ENCODE measurements at regions not wholly inside any gene's neighbourhood (a gene's known extent, or its start where the extent isn't known, plus 50 kb on each side); places are given as distances from the start of the nearest gene placed in this dataset.
A peak's percentile ranks its signal among the peaks of the same experiment; 100 is the strongest.

DNA sequence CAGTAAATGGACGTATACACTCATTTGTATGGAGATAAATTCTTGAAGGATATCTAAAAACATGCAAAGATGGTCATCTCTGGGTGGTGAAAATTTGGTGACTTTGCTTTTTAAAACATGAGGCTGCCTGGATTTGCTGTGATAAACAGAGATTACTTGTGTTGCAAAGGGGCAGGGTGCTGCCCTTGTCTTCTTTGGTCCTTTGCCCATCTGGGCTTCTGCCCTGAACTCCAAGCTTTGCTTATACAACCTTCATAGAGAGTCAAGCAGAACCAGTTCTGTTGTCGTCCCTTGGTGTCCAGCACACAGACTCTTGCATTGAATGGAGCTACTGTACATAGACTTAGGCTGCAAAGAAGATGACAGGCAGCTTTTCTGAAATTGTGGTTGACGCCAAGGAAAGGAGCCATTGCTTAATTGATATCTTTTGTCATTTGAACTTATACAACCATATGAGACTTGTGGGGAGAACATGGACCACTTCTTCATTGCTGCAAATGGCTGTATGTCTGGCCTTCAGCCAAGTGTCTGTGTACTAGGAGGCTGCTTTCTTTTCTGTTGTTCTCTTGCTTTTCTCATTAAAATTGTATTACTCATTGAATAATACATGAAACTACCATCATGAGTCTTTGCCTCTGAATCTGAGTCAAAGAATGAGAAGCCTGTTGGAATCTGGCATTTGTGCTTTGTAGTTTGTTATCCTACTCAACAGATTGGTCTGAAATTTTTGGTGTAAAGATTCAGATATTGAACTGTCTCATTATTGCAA, 152.5 kb downstream of the DMRT2 start:
- DNase-seq = no peak

DNA sequence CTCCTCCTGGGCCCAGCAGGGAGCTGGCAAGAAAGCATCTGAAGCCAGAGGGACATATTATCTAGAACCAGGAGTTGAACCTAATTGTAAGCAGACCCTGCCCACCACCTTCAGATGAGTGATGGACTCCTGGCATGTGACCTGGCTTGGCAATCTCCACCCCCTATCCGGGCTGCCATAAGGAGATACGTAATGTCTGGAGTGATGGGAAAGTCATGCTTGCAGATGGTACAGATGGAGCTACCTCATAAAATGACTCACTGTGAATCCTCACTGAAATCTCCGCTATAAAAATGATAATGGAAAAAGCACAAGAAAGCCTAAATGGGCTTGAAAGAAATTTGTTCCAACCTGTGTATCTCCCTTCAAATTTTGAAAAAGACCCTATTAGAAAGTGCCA, 157.5 kb downstream of the DMRT2 start:
- no peak for DNase-seq

DNA sequence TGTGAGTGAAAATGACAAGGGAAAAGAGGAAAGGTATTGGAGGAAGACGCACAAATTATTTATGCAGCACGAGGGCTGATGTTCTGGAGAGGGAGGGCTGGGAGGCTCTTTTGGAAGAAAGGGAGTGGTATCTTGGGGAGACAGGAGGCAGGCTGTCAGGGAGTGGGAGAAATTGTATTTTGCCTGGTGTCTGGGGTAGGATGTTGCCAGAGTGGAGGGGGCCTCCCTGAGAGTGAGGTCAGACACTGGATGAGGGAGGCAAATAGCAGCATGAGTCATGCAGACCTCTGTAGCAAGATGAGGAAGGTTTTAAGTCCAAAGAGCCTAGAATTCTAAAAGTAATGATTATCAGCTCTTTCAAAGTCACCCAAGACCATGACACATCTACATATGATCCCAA, 158.0 kb downstream of the DMRT2 start:
- DNase-seq = no peak

DNA sequence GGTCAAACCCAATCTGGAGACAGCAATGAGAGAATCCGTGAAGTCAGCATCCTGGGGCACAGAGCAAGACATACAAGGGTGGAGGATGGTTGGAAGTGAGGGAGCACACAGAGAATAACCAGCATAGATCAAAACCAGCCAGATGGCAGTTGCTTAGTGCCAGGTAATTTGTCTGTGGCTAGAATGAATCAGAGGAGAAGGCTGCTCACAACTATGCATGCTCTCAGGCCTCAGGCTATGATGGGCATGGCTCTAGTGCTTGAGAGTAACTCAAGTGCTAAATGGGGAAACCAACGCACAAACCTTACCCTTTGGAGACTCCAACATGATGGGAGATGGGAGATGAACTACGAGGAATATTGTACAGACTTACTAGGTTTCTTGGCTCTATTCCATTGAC, 160.8 kb downstream of the DMRT2 start:
- DNase-seq = no peak

DNA sequence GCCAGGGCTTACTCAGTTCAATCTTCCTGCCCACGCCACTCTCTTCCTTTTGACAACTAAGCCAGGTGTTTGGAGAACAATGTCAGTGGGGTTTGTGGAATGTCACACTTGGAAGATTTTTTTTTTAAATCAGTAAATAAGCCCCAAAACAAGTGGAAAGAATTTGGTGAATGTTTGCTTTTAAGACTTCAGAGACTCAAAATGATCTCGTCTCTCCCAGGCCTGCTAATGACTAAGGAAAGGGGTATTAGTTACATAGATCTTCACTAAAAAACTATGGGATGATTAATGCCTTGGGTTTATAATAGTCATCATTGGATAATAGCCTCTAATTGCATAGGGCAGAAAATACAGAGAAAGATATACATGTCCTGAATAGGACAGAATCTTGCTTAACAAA, 166.4 kb downstream of the DMRT2 start:
- DNase-seq = no peak

DNA sequence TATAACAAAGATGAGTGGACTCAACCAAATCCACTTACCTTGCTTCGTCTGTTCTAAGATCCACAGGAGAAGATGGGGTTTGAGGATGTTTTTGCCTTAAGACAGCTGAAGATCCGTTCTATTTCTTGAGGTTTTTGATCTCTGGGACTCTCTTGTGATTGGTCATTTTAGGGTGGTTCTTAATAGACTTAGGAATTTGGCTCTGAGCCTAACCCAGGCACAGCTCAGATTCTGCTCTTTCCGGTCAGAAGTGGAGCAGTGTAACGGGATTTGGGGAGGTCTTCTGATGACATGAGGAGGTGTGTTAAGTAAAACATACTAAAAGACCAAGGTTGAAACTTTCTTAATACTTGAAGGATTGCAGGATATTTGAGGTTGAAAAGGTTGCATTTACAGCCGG, 166.9 kb downstream of the DMRT2 start:
- no peak for DNase-seq

DNA sequence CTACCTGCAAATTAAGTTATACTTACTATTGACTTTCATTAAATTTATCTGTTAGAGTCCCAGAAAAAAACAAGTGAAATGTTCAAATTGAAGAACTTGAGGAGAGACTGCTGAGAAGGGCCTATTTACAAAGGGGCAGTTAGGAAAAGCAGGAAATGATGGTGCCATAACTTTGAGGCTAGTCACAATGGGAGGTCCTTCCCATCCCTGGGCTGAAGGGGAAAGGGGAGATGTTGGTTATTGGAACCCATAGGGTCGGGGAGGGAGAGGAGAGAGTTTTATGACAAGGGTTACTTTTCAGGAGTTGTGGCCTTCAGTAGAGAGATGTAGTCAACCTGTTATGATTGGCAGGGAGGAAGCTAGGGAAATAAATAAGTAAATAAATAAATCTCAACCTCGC, 169.1 kb downstream of the DMRT2 start:
- DNase-seq = no peak

DNA sequence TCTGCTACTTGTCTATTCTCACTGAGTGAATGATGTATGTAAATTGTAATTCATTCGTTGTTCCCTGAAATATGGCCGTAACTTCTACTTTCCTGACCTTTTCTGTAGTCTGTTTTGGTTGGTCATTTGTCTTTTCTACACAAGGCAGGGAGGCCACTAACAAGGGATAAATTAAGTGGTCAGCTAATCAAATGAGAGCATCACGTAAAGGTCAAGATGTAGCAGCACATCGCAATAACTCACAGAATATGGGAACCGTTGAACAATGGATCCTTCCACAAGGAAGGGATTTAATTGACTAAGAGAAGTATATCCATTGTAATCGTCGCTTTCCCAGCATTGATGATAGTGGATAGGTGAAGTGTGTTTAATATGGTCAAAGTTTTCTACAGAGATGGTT, 171.1 kb downstream of the DMRT2 start:
- no peak for DNase-seq

DNA sequence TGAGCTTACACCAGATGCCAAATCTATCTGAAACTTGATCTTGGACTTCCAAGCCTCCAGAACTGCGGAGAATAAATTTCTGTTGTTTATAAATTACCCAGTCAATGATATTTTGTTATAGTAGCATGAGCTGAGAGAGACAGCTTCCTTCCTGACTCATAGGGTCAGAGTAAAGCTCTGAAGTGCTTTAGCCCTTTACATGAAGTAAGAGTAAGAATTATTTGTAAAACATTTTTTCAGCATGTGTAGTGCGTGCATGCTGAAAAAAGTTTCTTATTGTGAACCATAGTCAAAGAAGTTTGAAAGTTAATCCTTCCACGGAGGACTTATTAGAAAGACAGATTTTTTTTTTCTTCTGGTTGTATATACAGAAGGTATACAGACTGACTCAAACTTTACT, 172.4 kb downstream of the DMRT2 start:
- no peak for DNase-seq

DNA sequence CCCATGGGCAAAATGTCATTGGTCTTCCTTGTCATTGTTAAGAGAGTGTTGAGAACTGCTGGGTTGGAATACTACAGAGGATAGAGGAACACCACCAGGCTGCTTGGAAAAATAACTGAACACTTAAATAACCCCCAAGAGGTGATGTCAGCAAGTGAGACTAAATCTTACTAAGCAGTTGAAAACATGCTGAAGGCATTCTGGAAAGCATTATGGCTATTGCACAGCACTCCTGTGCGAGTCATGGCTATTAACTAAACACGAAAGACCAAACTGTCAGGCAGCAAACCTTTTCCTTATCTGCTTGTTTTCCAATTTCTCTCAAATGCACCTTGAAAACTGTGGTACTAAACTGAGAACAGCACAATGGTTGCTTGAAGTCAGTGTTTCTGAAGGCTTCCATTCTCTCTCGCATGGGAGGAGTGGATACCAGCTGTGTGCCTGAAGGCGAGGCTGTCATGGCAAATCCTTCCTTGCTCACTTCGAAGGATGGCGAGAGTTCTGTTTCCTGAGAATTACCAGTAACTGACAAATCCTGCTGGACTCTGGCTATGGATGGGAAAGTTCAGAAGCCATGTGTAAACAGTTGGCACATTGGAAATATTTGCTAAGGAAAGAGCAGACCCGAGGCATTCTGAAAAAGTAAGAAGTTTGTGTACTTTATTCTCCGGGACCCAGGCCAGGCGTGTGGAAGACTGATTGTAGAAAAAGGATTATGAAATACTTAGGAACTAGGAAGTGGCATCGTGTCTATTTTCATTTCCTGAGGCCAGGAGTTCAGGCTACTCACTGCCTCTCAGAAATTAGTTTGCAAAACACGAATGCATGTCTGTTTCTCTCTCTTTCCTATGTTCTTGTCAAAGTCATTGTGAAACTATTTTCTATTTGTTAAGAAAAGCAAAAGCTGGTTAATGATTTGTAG, 182.1 kb downstream of the DMRT2 start:
- DNase-seq = no peak

DNA sequence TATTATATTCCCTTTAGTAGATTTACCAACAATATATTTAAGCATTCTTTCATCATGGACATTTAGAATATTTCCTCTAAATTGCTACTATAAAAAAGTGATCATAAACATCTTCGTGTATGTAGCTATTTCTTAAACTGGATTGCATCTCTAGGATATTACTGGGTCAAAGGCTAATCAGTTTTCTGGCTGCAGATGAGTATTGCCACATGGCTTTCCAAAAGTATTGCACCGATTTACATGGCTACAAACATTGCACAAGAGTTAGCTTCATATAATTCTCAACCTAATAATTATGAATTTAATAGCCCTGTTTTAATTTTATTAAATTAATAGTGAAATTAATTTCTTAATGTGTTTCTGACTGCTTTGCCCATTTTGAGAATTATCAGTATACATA, 183.4 kb downstream of the DMRT2 start:
- DNase-seq = no peak

DNA sequence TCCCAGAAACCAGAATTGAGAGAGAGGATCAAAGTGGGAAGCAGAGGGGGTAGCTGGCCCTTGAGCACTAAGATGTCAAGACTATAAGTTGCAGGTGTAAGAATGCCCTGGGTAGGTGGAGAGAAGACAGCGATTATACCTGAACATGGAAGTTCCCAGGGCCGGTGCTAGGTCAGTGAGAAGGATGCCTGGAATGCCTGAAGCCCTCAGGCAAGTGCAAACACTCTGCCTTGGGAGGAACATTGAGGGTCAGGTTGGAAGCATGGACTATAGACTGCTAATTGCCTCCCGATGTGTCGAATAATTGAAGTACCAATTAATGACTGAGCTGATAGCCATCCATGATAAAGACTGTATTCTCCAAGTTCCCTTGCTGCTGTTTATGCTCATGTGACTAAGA, 185.5 kb downstream of the DMRT2 start:
- DNase-seq = no peak

DNA sequence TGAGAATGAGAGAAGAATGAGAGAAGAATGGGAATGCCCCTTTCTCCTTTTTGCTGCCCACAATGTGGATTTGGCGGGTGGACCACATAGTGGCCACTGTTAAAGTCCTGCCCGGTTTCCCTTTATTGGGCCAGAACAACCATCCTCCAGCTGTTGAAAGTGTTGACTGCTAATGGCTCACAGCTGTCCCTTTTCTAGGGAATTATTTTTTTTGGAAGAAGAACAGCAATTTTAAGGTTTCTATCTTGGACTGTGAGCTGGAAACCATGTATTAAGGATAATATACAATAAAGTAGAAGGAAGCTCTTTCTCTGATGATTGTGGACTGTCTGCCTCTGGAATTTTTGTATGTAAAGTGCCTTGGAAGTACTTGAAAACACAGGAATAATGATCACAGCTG, 185.9 kb downstream of the DMRT2 start:
- no peak for DNase-seq

DNA sequence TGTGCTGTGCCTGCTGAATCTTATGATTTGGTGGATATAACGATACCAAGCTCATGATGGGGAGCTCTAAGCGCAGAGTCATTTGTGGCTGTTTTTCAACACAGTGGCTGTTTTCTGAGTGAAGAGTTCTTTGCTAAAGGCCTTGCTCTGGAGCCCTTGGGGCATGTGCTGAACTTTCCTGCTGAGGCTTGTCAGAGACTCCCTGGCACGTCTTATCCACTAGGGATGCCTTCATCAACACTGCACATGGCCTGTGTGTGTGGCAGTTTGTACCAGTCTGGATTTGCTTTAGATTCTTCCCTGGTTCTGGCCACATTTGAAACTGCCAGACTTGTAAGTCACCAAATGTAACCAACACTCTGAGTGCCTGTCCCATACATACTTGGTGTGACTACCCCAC, 188.2 kb downstream of the DMRT2 start:
- DNase-seq = no peak

DNA sequence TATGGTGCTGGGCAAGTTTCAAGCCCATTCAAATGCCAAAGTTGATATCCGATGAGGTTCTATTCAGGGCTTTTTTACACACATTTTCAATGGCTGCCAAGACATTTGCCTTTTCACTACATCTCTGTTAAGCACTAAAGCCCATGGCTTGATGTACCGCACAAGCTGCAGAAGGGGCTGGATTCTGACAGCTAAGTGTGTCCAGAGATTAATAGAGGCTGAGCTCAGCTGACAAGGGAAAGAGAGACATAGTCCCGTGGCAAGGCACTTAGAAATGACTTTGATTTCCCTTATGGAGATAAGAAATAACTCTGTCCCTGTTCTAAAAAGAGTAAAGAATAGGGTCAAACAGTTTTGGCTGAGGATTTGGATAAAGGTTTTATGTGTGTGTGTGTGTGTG, 198.6 kb downstream of the DMRT2 start:
- no peak for DNase-seq

DNA sequence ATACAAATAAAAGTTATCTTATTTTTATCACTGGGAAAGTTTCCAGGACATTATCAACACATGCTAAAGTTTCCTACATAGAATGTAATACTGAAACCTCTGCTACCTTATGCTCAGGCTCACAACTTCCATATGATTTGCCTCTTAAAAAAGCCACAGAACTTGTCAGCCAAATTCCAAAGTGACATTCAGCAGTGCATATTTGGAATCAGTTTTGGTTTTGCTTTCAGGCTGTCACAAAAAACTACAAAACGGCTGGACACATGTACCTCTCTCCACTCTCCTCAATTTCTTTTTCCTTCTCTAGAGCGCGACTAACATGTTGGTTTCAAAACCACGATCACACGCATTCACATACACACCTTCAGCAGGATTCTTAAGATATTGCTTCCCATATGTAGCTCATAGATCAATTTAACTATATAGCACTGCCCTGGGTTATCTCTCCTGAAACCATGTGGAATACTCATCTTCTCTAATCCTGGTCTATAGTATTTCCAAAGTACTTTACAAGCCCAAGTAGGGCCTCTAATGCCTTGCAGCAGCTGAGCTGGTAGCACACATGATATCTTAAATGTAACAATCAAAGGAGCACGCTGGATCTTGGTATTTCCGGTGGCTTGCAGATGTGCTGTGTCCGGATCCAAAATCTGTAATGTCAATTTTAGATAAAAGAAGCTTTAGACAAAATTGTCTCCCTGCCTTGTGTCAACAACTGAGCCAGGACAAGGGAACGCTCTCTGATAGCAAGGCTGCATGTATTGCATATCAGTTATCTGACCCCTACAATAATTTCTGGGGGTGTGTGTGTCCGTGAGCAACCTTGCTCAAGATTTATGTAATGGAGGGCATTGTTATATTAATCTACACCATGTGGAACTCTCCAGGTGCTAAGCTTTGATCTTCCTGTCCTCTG, 203.2 kb downstream of the DMRT2 start:
- DNase-seq = no peak

DNA sequence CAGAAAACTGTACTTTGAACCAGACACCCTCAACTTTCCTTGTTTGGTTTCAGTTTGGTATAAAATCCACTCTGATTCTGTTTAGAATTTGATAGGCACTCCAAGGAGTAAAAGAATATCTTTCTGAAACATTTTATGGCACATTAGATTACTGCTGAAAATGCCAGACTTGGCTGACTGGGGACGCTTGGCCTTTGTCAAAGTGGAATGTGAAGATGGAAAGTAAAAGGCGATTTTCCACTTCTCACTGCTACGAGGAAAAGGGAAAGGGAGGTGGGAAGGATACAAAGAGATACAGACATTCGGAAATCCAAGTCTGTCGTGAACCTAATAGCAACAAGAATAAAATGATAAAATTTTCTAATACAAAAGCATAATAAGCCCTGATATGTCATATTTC, 203.9 kb downstream of the DMRT2 start:
- DNase-seq = no peak

DNA sequence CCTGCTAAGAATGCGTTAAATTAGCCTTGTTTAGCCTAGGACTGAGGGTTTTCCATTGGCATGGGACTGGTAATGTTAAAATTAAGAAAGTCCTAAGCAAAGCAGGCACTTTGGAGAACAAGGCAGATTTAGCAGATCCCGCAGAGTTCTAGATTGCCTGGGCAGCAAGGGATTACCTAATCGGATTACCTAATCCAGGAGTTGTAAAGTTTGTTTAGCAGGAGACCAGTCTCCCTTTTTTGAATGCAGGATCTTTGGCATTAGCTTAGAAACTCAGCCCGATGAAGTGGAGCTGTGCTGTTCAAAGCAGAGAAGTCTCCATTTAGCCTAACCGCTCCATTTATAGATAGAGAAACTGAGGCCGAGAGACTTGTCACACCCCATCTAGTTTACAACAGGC, 206.0 kb downstream of the DMRT2 start:
- no peak for DNase-seq

DNA sequence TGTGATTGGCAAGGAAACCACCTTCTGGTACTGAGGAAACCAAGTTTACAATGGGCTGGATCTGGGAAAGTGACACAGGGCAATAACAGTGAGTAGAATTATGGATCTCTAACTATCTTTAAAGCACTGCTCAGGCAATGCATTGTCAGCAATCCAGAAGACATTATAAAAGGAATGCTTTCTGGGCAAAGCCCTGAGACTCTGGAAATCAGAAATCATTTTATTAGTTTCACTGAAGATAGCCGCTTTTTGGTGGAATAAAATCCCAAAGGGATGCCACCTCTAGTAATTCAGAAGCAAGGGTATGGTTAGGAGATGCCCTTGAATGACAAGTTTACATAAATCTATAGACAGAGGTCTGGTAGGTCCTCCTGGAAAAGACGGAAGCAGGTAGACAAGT, 211.1 kb downstream of the DMRT2 start:
- no peak for DNase-seq

DNA sequence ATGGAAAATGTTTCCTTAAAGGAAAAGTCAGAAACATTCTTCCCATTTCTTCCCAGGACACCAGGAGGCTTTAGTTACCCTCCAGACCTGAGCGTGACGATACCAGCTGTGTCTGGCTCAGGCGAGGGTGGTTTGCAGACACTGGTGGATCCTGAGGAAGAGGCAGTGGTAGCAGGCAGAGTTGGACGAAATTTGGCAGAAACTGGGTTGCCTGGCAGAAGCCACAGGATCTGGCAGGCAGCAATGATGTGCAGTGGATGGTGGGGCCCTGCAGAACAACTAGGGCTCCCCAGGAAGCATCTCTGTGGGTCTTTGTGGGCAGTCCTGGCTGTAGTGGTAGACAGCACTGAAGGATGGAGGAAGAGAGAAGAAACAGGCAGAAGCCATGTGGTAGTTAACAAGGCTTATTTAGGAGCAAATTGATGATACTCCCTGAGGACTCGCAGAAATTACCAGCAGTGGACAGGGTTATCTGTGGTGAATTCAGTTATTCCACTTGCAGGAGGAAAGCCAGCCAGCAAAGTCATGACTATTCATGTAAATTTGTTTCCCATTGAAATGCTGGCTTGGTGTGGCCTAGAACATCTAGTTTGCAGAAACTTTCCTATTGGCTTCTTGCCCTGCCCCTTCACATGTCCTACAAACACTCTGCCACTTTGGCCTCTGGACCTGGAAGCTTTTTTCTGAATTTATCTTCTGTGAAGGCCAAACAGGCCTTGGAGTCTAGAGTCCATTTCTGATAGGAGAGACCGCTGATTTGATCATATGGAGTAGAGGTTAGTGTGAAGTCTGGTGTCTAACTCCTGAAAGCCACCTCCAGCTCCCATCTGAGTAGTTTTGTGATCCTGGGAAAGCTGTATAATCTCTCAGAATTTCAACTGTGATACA, 212.0 kb downstream of the DMRT2 start:
- DNase-seq = no peak

DNA sequence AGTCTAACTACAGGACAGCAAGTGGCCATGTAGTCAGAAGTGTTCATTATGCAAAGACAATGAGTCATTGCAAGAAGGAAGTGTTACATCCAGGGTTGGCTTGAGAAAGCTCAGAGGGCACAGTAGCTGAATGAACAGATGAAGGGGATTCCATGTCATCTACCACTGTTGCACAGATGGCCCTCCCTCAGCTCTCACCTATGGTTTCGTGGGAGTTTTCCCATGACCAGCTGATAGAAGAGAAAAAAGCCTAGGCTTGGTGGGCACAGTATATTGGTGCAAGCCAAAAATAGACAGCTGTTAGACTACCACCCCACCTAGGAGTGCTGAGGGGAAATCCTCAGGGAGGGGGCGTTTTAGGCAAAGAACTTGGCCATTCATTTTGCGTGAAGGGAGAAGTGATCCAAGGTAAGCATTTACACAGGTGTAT, 217.0 kb downstream of the DMRT2 start:
- DNase-seq = no peak

DNA sequence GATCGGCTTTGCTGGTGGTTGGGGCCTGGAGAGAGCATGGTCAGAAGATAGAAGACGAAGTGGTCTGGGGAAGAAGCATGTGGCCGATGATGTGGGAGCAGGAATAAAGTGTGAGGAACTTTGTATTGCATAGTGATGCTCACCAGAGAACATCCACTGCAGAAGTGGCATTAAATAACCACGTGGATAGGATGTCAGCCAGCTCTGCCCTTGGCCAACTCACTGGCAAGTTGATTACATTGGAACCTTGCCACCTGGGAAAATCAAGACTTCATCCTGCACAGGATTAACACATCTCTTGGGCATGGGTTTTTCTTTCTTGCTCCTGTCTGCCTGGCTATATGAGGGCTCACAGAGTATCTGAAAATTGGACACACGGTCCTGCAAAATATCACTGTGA, 217.4 kb downstream of the DMRT2 start:
- peak; percentile 30 for DNase-seq
